ENCODE measurements at regions not wholly inside any gene's neighbourhood (a gene's known extent, or its start where the extent isn't known, plus 50 kb on each side); places are given as distances from the start of the nearest gene placed in this dataset.

DNA sequence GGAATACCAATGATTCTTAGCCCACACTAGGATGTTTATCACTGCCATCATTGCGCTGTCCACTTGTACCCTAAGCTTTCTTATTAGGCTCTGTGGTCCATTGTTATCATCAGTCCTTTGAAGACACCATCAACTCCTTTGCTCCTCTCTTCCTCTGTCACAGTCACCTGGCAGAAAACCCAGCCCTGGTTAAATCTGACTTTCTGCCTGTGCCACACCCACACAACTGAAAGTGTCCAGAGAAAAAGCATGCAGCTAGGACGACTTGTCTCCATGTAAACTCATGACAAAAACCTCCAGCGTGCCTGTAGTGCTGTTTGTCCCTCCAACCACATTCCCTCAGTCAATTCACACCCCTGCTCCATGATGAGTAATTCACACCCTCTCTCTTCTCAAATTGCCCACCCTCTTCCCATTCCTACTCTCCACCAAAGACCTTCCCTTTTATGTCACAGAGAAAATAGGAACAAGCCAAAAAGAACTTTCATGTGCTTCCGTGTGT, 297.4 kb upstream of the MGAT5 start:
- no peaks in the 10 kb centered on the region for H3K23me2 ChIP-seq (ENCODE audit: low read depth, low read length)
- no peaks in the 10 kb centered on the region for H3K4me1 ChIP-seq (replicated peaks in 1 of 4; ENCODE audit: control insufficient read depth in 3 of 4, insufficient read depth in 4 of 4, low read length in 3 of 4)
- no peak overlapping the region for H2BK15ac ChIP-seq (ENCODE audit: low read length)
- H2BK120ac ChIP-seq (replicated peaks; ENCODE audit: low read depth, low read length) = no peak overlapping the region
- TF ChIP-seq TEAD4 (IDR thresholded peaks at IDR 0.05; ENCODE audit: low read depth, low read length) = no peak
- TF ChIP-seq SAP30 (IDR thresholded peaks at IDR 0.05; ENCODE audit: insufficient read depth, insufficient replicate concordance, low read length) = no peak
- no peak for TF ChIP-seq HDAC6 (IDR thresholded peaks at IDR 0.05; ENCODE audit: low read depth, low read length)
- no peak for TF ChIP-seq RFX5 (IDR thresholded peaks at IDR 0.05; ENCODE audit: borderline replicate concordance, low read depth, low read length)
- no peak for TF ChIP-seq JUND (IDR thresholded peaks at IDR 0.05; ENCODE audit: low read length)
- TF ChIP-seq PHF8 (conservative IDR thresholded peaks at IDR 0.05; ENCODE audit: low read depth, low read length) = no peak
- no peak for TF ChIP-seq ASH2L (IDR thresholded peaks at IDR 0.05; ENCODE audit: low read length)
- no peak for TF ChIP-seq POLR2A (IDR thresholded peaks at IDR 0.05; ENCODE audit: control extremely low read depth in 1 of 2, low read depth in 2 of 2, low read length in 2 of 2)
- no peak for TF ChIP-seq CBX5 (IDR thresholded peaks at IDR 0.05; ENCODE audit: low read depth, low read length)
- H3K14ac ChIP-seq (ENCODE audit: insufficient read length) = no peak overlapping the region
- no peak overlapping the region for H2BK20ac ChIP-seq (ENCODE audit: low read length)
- no peak overlapping the region for H2BK12ac ChIP-seq (ENCODE audit: low read depth, low read length)
- H3K79me1 ChIP-seq (ENCODE audit: low read depth, low read length) = no peaks in the 10 kb centered on the region
- H4K8ac ChIP-seq (ENCODE audit: extremely low read depth, insufficient read depth, low read length) = no peak overlapping the region
- no peak overlapping the region for H2AFZ ChIP-seq (ENCODE audit: low read length)
- H3K9ac ChIP-seq (replicated peaks in 1 of 4; ENCODE audit: extremely low read depth in 1 of 4, low read depth in 3 of 4, low read length in 3 of 4) = no peak overlapping the region
- no peak overlapping the region for H3K4me3 ChIP-seq (ENCODE audit: extremely low read depth in 1 of 4, insufficient read depth in 2 of 4, low read depth in 3 of 4, low read length in 4 of 4)
- WGBS, 2 experiments (ENCODE audit: extremely low coverage in 1 of 2, insufficient coverage in 1 of 2, insufficient read length in 1 of 2, insufficient replicate concordance in 2 of 2, low coverage in 1 of 2, low lambda C conversion rate in 2 of 2, missing lambda C conversion rate in 1 of 2) = 69% methylated on average over 4 of the region's 4 CpGs; no CpG with 5 or more reads in 1 of the 2 experiments
- no peak overlapping the region for H2BK5ac ChIP-seq (ENCODE audit: low read depth, low read length)
- CTCF ChIA-PET (ENCODE audit: partially characterized antibody) = interaction anchor here (0.5 to 1.3 kb wide), 4 partner anchors 8 to 408 kb away, joined by 3 read pairs; no protein-coding TSS in a partner anchor
- no peak overlapping the region for H3K4me2 ChIP-seq (ENCODE audit: insufficient read depth in 1 of 2, low read depth in 2 of 2, low read length in 2 of 2)
- H3K9me3 ChIP-seq (ENCODE audit: insufficient read depth in 2 of 2, low read depth in 1 of 2, low read length in 1 of 2) = no peaks in the 10 kb centered on the region
- H4K20me1 ChIP-seq (replicated peaks in 1 of 2; ENCODE audit: control insufficient read depth in 1 of 2, insufficient read depth in 2 of 2, low read length in 2 of 2) = no peaks in the 10 kb centered on the region
- DNase-seq (ENCODE audit: low read depth in 1 of 2, low spot score in 2 of 2) (no peak), FAIRE-seq (no peak)
- POLR2A ChIA-PET (ENCODE audit: partially characterized antibody) = no interaction called here
- H3K79me2 ChIP-seq (ENCODE audit: control insufficient read depth in 1 of 2, insufficient read depth in 2 of 2, low read length in 2 of 2) = no peaks in the 10 kb centered on the region
- no peak overlapping the region for H3K56ac ChIP-seq (replicated peaks; ENCODE audit: insufficient read length, low read depth, low read length)
- no peak overlapping the region for H3K27ac ChIP-seq (ENCODE audit: low read depth, low read length)
- H3K27me3 ChIP-seq (replicated peaks in 1 of 4; ENCODE audit: control insufficient read depth in 3 of 4, extremely low read depth in 1 of 4, insufficient read depth in 3 of 4, low read length in 3 of 4) = no peaks in the 10 kb centered on the region
- H2AK5ac ChIP-seq (ENCODE audit: low read depth, low read length) = no peak overlapping the region
- no peak overlapping the region for H3K18ac ChIP-seq (ENCODE audit: extremely low read depth, low read length)
- no peak overlapping the region for H4K5ac ChIP-seq (ENCODE audit: insufficient read length, low read depth, low read length)
- no peak overlapping the region for H3K23ac ChIP-seq (ENCODE audit: insufficient read length)
- no peak overlapping the region for H4K91ac ChIP-seq (replicated peaks; ENCODE audit: insufficient read length, low read length)
- no peak overlapping the region for H3K4ac ChIP-seq (replicated peaks; ENCODE audit: insufficient read length, low read depth, low read length)
- H3K36me3 ChIP-seq (ENCODE audit: control insufficient read depth in 2 of 4, insufficient read depth in 4 of 4, low read length in 3 of 4) = no peaks in the 10 kb centered on the region

All from H1 (cell line).